ENCODE measurements at regions not wholly inside any gene's neighbourhood (a gene's known extent, or its start where the extent isn't known, plus 50 kb on each side); places are given as distances from the start of the nearest gene placed in this dataset.

DNA sequence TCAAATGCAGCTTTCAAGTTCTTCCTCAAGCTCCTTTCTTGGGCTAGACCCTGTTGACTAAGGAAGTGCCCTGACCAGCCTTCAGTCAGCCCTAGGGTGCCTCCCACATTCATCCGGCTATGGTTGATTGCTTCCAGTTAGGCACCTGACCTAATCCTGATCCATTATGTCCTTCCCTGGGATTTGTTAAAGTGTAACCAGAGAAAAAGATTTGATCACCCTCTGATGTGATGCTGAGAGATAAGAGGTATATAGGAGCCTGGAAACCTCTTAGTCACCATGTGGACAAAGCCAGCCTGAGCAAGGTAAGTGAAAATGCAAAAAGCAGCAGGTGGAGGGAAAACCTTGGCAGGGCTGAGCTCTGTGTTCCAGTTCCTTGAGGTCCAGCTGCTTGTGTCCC is 178.8 kb upstream of the ERCC6L2 start:
- TF ChIP-seq CTCF (IDR thresholded peaks at IDR 0.05): no peak
- no peak for TF ChIP-seq POLR2A (IDR thresholded peaks at IDR 0.05)

Data from testis (tissue), 2 donors.